ENCODE measurements at regions not wholly inside any gene's neighbourhood (a gene's known extent, or its start where the extent isn't known, plus 50 kb on each side); places are given as distances from the start of the nearest gene placed in this dataset.

GRCh38 chr9:90024409-90024808 is 419.6 kb downstream of the GADD45G start:
- DNase-seq (ENCODE audit: low spot score) = no peak

GRCh38 chr9:90024823-90025222 is 420.0 kb downstream of the GADD45G start:
- DNase-seq (ENCODE audit: low spot score) = no peak

DNA sequence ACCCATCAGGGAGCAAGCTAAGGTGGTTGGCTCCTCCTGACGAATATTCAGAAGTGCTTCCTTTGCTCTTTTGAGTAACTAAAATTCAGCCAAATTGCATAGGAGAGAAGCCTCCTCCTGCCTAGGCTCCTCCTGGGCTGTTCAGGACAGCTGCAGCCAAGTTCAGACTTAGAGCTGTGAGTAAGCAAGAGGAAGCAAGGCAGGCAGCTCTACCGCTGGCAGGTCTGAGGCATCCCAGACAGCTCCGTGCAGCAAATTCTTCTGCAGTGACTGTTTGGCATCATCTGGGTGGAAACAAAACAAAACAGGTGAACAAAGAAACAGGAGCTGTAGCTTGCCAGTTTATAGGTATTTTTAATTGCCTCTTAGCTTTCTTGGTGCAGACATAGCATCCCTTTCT is 421.0 kb downstream of the GADD45G start:
- no peak for DNase-seq (ENCODE audit: low spot score)

- DNase-seq (ENCODE audit: low spot score) = no peak
Measured at GRCh38 chr9:90027296-90027790, 422.5 kb downstream of the GADD45G start.

DNA sequence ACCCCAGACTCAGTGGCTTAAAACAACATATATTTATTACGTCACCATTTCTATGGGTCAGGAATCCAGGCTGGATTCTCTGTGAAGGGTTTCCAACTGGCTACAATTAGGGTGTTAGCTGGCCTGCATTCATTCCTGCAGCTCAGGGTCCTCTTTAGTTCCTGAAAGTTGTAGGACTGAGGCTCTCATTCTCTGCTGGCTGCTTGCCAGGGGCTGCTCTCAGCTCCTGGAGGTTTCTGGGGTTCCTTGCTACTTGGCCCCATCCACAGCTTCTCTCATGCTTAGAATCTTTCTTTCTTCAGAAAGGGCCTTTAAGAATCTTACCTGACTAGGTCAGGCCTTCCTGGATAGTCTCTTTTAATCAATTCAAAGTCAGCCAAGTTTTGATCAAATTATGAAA is 424.6 kb downstream of the GADD45G start:
- no peak for DNase-seq (ENCODE audit: low spot score)

GRCh38 chr9:90029996-90030395 is 425.2 kb downstream of the GADD45G start:
- no peak for DNase-seq (ENCODE audit: low spot score)

- DNase-seq (ENCODE audit: low spot score) = no peak
Measured at GRCh38 chr9:90032296-90033027, 427.6 kb downstream of the GADD45G start.

GRCh38 chr9:90033028-90033650 is 428.3 kb downstream of the GADD45G start:
- DNase-seq (ENCODE audit: low spot score) = no peak

DNA sequence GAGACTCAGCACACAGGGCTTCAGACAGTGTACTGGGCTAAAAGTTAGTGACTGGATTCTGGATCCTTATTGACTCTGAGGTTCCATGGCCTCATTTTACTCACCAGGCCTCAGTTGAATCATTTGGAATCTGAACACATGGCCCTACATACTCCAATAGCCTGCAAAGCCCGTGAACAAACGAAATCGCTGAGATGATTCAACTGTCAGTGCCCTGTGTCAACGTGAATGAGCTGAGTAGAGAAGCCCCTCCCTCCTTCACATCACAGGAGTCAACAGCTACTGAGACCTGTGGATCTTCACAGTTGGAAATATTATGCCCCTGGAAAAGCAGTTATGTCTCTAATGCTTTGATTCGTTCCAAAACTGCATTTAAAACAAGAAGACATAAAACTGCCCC is 429.3 kb downstream of the GADD45G start:
- DNase-seq (ENCODE audit: low spot score) = no peak

DNA sequence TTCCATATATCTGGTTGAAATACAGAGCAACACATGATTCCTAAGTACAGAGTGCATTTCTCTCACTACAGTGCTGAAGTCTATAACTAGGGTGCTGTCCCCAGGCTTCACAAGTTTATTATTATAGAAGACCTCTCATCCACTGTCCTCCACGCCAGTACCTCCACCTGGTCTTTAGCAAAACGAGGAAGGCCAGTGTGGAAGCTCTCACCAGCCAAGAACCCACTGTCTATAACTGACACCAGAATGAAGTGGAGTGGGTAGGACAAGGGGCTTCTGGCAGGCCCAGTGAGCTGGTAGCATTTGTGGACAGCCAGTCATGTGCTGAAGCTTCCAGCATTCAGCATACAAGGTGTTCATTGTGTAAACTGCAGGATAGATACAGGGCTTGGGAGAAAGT is 430.7 kb downstream of the GADD45G start:
- no peak for DNase-seq (ENCODE audit: low spot score)

GRCh38 chr9:90037146-90037797 is 432.5 kb downstream of the GADD45G start:
- no peak for DNase-seq (ENCODE audit: low spot score)

DNA sequence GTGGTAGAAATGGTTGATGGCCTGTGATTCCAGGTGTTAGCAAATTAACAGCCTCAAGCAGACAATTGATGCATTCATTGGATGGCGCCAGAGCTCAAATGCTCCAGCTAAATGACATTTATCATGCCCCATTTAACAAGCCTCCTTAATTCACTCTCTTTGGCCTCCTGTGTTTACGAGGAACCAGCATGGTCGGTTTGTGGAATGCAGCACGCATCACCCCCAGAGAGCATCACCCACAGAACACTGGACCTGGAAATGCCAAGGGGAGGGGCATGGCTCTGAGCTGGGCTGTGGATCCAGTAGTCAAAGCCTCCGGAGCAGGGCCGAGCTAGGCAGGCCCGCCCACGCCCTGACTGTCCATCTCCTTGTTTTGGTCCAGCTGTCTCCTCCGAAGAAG is 434.0 kb downstream of the GADD45G start:
- no peak for DNase-seq (ENCODE audit: low spot score)

DNA sequence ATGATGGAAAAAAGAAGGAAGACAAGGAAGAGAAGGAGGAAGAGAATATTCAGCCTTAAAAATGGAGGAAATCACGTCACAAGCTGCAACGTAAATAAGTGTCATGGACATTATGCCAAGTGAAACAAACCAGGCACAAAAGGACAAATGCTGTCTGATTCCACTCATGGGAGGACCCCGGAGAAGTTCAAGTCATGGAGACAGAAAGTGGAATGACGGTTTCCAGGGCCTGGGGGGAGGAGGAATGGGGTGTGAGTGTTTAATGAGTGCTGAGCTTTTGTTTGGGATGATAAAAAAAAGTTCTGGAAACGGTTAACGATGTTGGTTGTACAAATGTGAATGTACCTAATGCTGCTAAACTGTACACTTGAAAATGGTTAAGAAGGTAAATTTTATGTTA is 439.5 kb downstream of the GADD45G start:
- no peak for DNase-seq (ENCODE audit: low spot score)

DNA sequence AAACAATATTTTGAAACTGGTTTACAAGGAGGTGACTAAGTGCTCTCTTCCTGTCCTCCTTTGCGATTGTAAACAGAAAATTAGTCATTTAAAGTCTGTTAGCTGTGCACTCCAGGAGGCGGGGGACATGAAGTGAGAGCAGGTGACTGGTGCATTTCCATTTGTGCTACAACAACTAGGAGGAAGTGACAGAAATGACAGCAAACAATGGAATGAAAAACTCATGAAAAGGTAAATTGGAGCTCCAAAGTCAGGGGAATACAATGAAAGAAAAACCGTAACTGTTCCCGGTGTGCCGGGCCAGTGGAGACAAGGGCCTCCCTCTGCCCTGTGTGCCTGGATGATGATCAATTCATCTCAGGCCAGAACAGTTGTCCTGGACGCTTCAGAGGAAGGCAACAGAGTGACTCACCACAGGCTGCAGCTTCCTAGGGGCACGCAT is 439.9 kb downstream of the GADD45G start:
- no peak for DNase-seq (ENCODE audit: low spot score)

DNA sequence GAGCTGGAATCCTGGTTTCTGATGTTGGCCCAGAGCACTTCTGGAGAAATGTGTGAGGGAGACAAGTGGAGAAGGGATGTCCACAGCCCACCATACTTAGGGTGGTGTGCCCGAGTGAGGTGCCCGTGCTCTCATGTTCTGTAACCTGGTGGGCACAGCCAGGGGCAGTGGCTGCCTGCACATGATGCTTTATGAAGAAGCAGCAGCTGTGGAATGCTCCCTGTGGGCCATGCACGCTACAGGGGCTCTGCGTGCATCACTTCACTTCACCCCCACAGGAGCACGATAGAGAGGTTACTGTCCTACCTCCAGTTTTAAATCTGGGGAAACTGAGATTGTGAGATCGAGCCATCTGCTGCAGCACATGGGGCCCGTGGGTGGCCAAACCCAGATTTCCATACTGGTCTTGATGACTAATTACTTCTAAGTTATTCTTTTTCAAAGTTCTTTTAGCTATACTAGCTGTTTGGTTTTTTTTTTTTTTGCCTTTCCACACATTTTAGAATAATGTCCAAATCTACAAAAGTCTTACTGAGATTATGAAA is 441.6 kb downstream of the GADD45G start:
- DNase-seq (ENCODE audit: low spot score) = no peak

- DNase-seq (ENCODE audit: low spot score) = no peak
Measured at GRCh38 chr9:90047828-90048227, 443.0 kb downstream of the GADD45G start.

- no peak for DNase-seq (ENCODE audit: low spot score)
Measured at GRCh38 chr9:90052366-90052765, 447.6 kb downstream of the GADD45G start.

DNA sequence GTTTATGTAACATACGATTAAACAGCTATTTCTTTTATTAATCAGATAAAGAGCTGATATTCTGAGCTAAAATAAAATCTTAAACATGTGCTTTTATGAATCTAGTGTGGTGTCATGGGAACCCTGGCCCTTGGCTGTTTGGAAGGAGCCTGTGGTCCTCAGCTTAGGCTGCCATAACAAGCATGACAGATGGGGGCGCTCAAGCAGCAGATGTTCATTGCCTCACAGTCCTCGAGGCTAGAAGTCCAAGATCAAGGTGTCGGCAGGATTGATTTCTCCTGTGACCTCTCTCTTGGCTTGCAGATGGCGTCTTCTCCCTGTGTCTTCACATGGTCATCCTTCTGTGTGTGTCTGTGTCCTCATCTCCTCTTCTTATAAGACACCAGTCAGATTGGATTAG is 448.2 kb downstream of the GADD45G start:
- no peak for DNase-seq (ENCODE audit: low spot score)

- no peak for DNase-seq (ENCODE audit: low spot score)
Measured at GRCh38 chr9:90054810-90055209, 450.0 kb downstream of the GADD45G start.

GRCh38 chr9:90055226-90055625 is 450.4 kb downstream of the GADD45G start:
- DNase-seq (ENCODE audit: low spot score) = no peak

DNA sequence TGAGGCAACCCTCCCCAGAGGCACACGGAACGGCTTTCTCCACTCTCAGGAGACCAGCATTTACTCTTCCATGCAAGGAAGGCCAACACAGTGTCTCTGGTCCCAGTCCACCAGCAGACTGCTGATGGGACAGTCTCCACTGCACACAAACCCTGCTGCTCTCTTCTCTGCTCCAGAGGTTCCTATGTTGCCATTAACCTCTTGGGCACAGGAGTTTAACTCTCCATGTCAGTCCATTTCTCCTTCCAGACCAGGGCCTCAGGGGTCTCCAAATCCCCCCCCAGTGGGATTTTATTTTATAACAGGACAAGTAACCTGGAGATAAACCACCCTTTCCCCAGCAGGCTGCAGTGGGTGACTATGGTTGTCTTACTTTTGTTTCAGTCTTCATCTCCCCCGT is 452.5 kb downstream of the GADD45G start:
- no peak for DNase-seq (ENCODE audit: low spot score)

DNA sequence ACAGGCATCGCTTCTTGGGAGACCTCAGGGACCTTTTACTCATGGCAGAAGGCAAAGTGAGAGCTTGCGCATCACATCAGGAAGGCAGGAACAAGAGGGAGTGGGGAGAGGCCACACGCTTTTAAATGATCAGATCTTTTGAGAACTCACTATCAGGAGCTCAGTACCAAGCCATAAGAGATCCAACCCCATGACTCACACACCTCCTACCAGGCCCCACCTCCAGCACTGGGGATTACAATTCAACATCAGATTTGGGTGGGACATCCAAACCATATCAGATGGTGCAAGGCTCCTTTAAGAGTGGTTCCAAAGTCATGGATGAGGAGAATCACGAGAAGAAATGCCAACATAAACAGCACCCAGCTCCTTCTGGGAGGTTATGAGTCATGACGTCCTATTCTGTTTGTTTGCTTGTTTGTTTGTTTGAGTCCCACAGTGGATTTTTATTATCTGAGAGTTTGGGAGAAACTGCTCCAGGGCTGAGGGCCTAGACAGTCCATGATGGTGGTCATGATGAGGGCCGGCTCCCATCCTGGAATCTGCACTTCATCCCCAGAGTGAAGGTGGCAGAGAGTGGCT is 453.5 kb downstream of the GADD45G start:
- DNase-seq (ENCODE audit: low spot score) = no peak

GRCh38 chr9:90059436-90059835 is 454.6 kb downstream of the GADD45G start:
- no peak for DNase-seq (ENCODE audit: low spot score)

Measured in left forelimb (tissue), 1 donor.